GM21717 (cell line): ENCODE measurements at regions not wholly inside any gene's neighbourhood (a gene's known extent, or its start where the extent isn't known, plus 50 kb on each side); places are given as distances from the start of the nearest gene placed in this dataset.
"Not testable (repeated sequence)": the region's sequence is repeated elsewhere in the genome, so short reads cannot be mapped to it uniquely, and the experiment has no call there.

ENCODE experiments used
- ATAC-seq: cut with Tn5 transposase; IDR thresholded peaks from one replicate; pipeline ENCODE4 v1.9.1; 2021; ENCODE audit warnings: mild to moderate bottlenecking, moderate library complexity; ENCODE audit not compliant: unreplicated experiment

- no peak for ATAC-seq
Observed at GRCh38 chr13:81051873-81052272, 710.9 kb upstream of the SPRY2 start.

GRCh38 chr13:81048026-81048461 is 707.1 kb upstream of the SPRY2 start:
- ATAC-seq, result no peak

GRCh38 chr13:81041761-81042160 is 700.8 kb upstream of the SPRY2 start:
- ATAC-seq, result no peak

- ATAC-seq, result no peak
Observed at GRCh38 chr13:81031996-81032395, 691.1 kb upstream of the SPRY2 start.

- ATAC-seq, result no peak
Observed at GRCh38 chr13:81025091-81025490, 684.2 kb upstream of the SPRY2 start.

- ATAC-seq, result no peak
Observed at GRCh38 chr13:81021284-81021840, 680.4 kb upstream of the SPRY2 start.

GRCh38 chr13:81020010-81020409 is 679.1 kb upstream of the SPRY2 start:
- ATAC-seq, result no peak

GRCh38 chr13:81018936-81019335 is 678.0 kb upstream of the SPRY2 start:
- ATAC-seq, result no peak

GRCh38 chr13:81017513-81018152 is 676.7 kb upstream of the SPRY2 start:
- no peak for ATAC-seq

GRCh38 chr13:81012031-81012430 is 671.1 kb upstream of the SPRY2 start:
- ATAC-seq, result no peak

- no peak for ATAC-seq
Observed at GRCh38 chr13:81001828-81002385, 661.0 kb upstream of the SPRY2 start.

GRCh38 chr13:80998603-80999002 is 657.7 kb upstream of the SPRY2 start:
- not testable (repeated sequence) for ATAC-seq

- no peak for ATAC-seq
Observed at GRCh38 chr13:80989747-80990146, 648.8 kb upstream of the SPRY2 start.

- ATAC-seq, result no peak
Observed at GRCh38 chr13:80989241-80989640, 648.3 kb upstream of the SPRY2 start.

GRCh38 chr13:80988391-80989151 is 647.6 kb upstream of the SPRY2 start:
- ATAC-seq, result no peak

GRCh38 chr13:80979035-80979641 is 638.2 kb upstream of the SPRY2 start:
- ATAC-seq, result peak; percentile 97

GRCh38 chr13:80977168-80977567 is 636.2 kb upstream of the SPRY2 start:
- ATAC-seq, result no peak

- ATAC-seq, result no peak
Observed at GRCh38 chr13:80975903-80976302, 635.0 kb upstream of the SPRY2 start.

- no peak for ATAC-seq
Observed at GRCh38 chr13:80973721-80974120, 632.8 kb upstream of the SPRY2 start.

GRCh38 chr13:80972857-80973478 is 632.0 kb upstream of the SPRY2 start:
- ATAC-seq, result no peak

GRCh38 chr13:80965097-80965496 is 624.2 kb upstream of the SPRY2 start:
- ATAC-seq, result no peak
